HFFc6 (cell line): ENCODE measurements at regions not wholly inside any gene's neighbourhood (a gene's known extent, or its start where the extent isn't known, plus 50 kb on each side); places are given as distances from the start of the nearest gene placed in this dataset.
"Not testable (repeated sequence)": the region's sequence is repeated elsewhere in the genome, so short reads cannot be mapped to it uniquely, and the experiment has no call there.

Source experiments
- DNase-seq: peaks from one replicate; pipeline ENCODE4 v3.0.0-alpha.2; 2018
- H3K27ac Mint-ChIP-seq: 2 replicates; pipeline ENCODE4 v1.8.0; 2020; ENCODE audit warnings: mild to moderate bottlenecking, mixed read lengths
- H3K27me3 Mint-ChIP-seq: 2 replicates; pipeline ENCODE4 v1.8.0; 2021; ENCODE audit warnings: mild to moderate bottlenecking, moderate library complexity, mixed read lengths; ENCODE audit not compliant: insufficient read depth
- H3K36me3 Mint-ChIP-seq: 2 replicates; pipeline ENCODE4 v1.8.0; 2021; ENCODE audit warnings: low read depth, mixed read lengths
- H3K4me1 Mint-ChIP-seq: 2 replicates; pipeline ENCODE4 v1.8.0; 2020; ENCODE audit warnings: low read depth, mixed read lengths
- H3K4me3 Mint-ChIP-seq: 2 replicates; pipeline ENCODE4 v1.8.0; 2020; ENCODE audit warnings: mild to moderate bottlenecking, moderate library complexity, mixed read lengths
- H3K9me3 Mint-ChIP-seq: 2 replicates; pipeline ENCODE4 v1.8.0; 2020; ENCODE audit warnings: mild to moderate bottlenecking, mixed read lengths

- not testable (repeated sequence) for H3K4me1 Mint-ChIP-seq, H3K9me3 Mint-ChIP-seq, H3K27ac Mint-ChIP-seq, H3K36me3 Mint-ChIP-seq, DNase-seq, H3K4me3 Mint-ChIP-seq, H3K27me3 Mint-ChIP-seq
Observed at GRCh38 chr9:66791092-66791750, 109.3 kb upstream of the ZNF658 start.

- not testable (repeated sequence) for H3K27ac Mint-ChIP-seq, H3K36me3 Mint-ChIP-seq, H3K4me3 Mint-ChIP-seq, DNase-seq, H3K4me1 Mint-ChIP-seq, H3K9me3 Mint-ChIP-seq, H3K27me3 Mint-ChIP-seq
Observed at GRCh38 chr9:66794769-66795168, 105.8 kb upstream of the ZNF658 start.

GRCh38 chr9:66795723-66796503 lies 104.6 kb upstream of the ZNF658 start:
- H3K4me3 Mint-ChIP-seq, H3K36me3 Mint-ChIP-seq, H3K9me3 Mint-ChIP-seq, H3K27ac Mint-ChIP-seq, H3K4me1 Mint-ChIP-seq, DNase-seq, H3K27me3 Mint-ChIP-seq: not testable (repeated sequence)

DNA sequence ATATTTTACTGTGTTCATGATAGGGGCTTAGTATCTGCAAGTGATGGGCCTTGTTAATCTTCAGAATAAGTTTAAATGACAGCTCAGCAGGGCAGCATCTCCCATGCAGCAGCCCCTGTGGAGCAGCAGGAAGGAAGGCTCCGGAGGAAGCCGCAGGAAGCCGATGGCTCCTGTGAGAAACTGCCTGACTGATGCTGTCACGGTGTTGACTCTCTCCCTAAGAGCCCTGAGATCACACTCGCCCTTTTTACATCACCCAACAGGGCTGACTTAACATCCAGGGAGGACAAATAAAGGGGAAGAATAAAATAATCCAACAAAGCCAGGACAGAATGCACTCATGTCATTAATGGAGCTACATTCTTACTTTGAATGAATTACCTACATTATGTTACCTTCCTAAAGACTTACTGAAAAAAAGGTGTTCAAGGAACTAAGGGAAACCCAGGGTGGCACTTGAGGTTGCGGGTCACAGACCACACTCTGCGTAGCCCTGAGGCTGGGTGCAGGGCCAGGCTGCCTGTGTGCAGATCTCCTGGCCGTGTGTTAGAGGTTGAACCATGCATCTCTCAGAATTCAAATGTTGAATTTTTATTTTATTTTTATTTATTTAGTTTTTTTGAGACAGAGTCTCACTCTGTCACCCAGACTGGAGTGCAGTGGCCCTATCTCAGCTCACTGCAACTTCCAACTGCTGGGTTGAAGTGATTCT lies 102.5 kb upstream of the ZNF658 start:
- not testable (repeated sequence) for H3K4me1 Mint-ChIP-seq, H3K27ac Mint-ChIP-seq, H3K27me3 Mint-ChIP-seq, H3K4me3 Mint-ChIP-seq, H3K36me3 Mint-ChIP-seq, DNase-seq, H3K9me3 Mint-ChIP-seq

DNA sequence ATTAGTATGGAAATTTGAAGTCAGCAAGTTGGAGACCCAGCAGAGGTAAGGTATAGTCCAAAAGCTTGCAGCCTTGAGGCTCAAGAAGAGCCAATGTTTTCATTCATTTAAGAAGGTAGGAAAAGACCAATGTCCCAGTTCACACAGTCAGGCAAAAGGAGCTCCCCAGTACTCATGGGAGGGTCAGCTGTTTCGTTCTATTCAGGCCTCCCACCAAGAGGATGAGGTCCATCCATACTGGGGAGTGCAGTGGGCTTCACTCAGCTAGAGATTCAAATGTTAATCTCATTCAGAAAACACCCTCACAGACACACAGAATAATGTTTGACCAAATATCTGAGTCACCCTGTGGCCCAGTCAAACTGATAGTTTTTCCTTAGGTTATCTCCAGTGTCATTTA lies 96.9 kb upstream of the ZNF658 start:
- DNase-seq, H3K4me3 Mint-ChIP-seq, H3K27me3 Mint-ChIP-seq, H3K4me1 Mint-ChIP-seq, H3K27ac Mint-ChIP-seq, H3K9me3 Mint-ChIP-seq, H3K36me3 Mint-ChIP-seq: not testable (repeated sequence)

GRCh38 chr9:66810247-66810646 lies 90.3 kb upstream of the ZNF658 start:
- H3K4me3 Mint-ChIP-seq, H3K27me3 Mint-ChIP-seq, H3K9me3 Mint-ChIP-seq, DNase-seq, H3K27ac Mint-ChIP-seq, H3K36me3 Mint-ChIP-seq, H3K4me1 Mint-ChIP-seq: not testable (repeated sequence)

DNA sequence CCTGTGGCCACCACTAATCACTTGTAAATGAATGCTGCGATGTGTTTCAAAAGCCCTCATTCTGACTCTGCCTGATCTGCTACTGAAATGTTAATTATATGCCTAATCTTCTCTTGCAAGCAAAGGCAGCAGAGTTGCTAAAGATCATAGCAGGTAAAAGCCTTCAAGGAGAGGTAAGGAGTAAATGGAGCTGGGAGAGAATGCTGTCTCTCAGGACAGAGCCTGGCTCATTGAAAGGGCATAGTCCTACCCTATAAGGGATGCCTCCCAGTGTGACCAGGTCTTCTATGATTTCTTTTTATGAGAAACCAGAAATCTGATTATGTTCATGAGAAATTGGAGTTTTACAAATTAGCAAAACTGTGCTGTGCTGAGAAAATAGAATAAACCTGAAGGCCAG lies 88.2 kb upstream of the ZNF658 start:
- H3K36me3 Mint-ChIP-seq, H3K4me1 Mint-ChIP-seq, H3K9me3 Mint-ChIP-seq, H3K27ac Mint-ChIP-seq, H3K27me3 Mint-ChIP-seq, H3K4me3 Mint-ChIP-seq, DNase-seq: not testable (repeated sequence)

- H3K27ac Mint-ChIP-seq, H3K4me1 Mint-ChIP-seq, DNase-seq, H3K9me3 Mint-ChIP-seq, H3K36me3 Mint-ChIP-seq, H3K27me3 Mint-ChIP-seq, H3K4me3 Mint-ChIP-seq: not testable (repeated sequence)
Observed at GRCh38 chr9:66812967-66813366, 87.6 kb upstream of the ZNF658 start.

GRCh38 chr9:66814038-66814437 lies 86.5 kb upstream of the ZNF658 start:
- H3K36me3 Mint-ChIP-seq, DNase-seq, H3K9me3 Mint-ChIP-seq, H3K27me3 Mint-ChIP-seq, H3K4me3 Mint-ChIP-seq, H3K27ac Mint-ChIP-seq, H3K4me1 Mint-ChIP-seq: not testable (repeated sequence)

GRCh38 chr9:66819510-66819909 lies 81.0 kb upstream of the ZNF658 start:
- H3K36me3 Mint-ChIP-seq, H3K4me1 Mint-ChIP-seq, DNase-seq, H3K27ac Mint-ChIP-seq, H3K9me3 Mint-ChIP-seq, H3K4me3 Mint-ChIP-seq, H3K27me3 Mint-ChIP-seq: not testable (repeated sequence)

DNA sequence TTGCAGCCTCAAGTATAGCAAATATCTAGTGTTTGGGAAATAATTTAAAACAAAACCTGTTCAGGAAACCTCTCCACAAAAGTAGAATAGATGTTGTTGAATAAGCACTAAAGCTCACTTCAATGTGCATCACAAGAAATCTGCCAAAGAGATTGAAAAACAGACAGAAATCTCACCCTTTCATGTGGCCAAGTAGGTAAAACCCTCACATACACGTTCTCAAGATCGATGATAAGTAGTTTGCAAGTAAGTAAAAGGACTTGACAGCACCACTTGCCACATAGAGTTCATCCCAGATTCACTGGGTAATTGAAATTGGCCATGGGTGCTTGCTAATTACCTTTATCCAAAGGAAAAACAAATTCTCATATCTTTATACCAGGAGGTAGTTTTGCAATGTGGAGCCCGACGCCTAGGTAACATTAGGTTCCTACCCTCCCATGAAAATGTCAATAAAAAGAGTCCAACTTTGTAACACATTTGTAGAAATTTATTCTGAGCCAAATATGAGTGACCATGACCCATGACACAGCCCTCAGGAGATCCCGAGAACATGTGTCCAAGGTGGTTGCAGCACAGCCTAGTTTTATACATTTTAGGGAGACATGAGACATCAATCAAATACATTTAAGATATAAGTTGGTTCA lies 80.4 kb upstream of the ZNF658 start:
- not testable (repeated sequence) for H3K27me3 Mint-ChIP-seq, H3K9me3 Mint-ChIP-seq

GRCh38 chr9:66824169-66824568 lies 76.4 kb upstream of the ZNF658 start:
- H3K27me3 Mint-ChIP-seq, DNase-seq, H3K36me3 Mint-ChIP-seq, H3K4me1 Mint-ChIP-seq, H3K27ac Mint-ChIP-seq, H3K9me3 Mint-ChIP-seq, H3K4me3 Mint-ChIP-seq: not testable (repeated sequence)

More for the DNA sequence above, 80.4 kb upstream of the ZNF658 start:
- not testable (repeated sequence) for H3K36me3 Mint-ChIP-seq, DNase-seq, H3K4me3 Mint-ChIP-seq, H3K27ac Mint-ChIP-seq, H3K4me1 Mint-ChIP-seq

DNA sequence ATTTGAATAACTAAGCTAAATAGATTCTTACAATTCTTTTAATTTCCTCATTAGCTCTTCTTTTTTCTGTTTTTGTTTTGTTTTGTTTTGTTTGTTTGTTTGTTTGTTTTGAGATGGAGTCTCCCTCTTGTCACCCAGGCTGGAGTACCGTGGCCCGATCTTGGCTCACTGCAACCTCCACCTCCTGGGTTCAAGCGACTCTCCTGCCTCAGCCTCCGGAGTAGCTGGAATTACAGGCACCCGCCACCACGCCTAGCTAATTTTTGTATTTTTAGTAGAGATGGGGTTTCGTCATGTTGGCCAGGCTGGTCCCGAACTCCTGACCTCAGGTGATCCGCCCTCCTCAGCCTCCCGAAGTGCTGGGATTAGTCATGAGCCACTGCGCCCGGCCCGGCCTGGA lies 70.7 kb upstream of the ZNF658 start:
- H3K27ac Mint-ChIP-seq, H3K9me3 Mint-ChIP-seq, DNase-seq, H3K4me1 Mint-ChIP-seq, H3K4me3 Mint-ChIP-seq, H3K36me3 Mint-ChIP-seq, H3K27me3 Mint-ChIP-seq: not testable (repeated sequence)
